GM12878 (cell line): ENCODE measurements at regions not wholly inside any gene's neighbourhood (a gene's known extent, or its start where the extent isn't known, plus 50 kb on each side); places are given as distances from the start of the nearest gene placed in this dataset.
A peak's percentile ranks its signal among the peaks of the same experiment; 100 is the strongest.
"Not testable (repeated sequence)": the region's sequence is repeated elsewhere in the genome, so short reads cannot be mapped to it uniquely, and the experiment has no call there.

ENCODE experiments used
- ATAC-seq: fragments of 200-7000 bp; cut with Tn5 transposase; 3 replicates; pipeline ENCODE4 v1.9.1; 2020; ENCODE audit warnings: mild to moderate bottlenecking, moderate library complexity
- BruUV-seq: library from RNA; stranded (reverse); fragments of 400-500 nt; replicated peaks from 2 replicates; lab custom pipeline; 2021; lab: Mats Ljungman, UMichigan
- CTCF ChIA-PET: fragments of 300-600 bp; sonication (Branson Sonifier 250); formaldehyde crosslinking; extraction: SDS; loops from one replicate; lab custom pipeline; 2021; ENCODE audit warnings: inconsistent platforms; lab: Yijun Ruan, JAX
- POLR2A ChIA-PET: fragments of 350-600 bp; formaldehyde crosslinking; extraction: SDS; loops from one replicate; lab custom pipeline; 2021; ENCODE audit warnings: inconsistent platforms; lab: Charles Lee
- RAD21 ChIA-PET: fragments of 300-600 bp; sonication (Branson Sonifier 250); formaldehyde crosslinking; loops from one replicate; lab custom pipeline; 2023; ENCODE audit warnings: antibody characterized with exemption; ENCODE audit not compliant: unreplicated experiment; lab: Charles Lee
- SMC1A ChIA-PET: fragments of 300-600 bp; sonication (Branson Sonifier 250); formaldehyde crosslinking; loops from one replicate; lab custom pipeline; 2023; ENCODE audit not compliant: unreplicated experiment, uncharacterized antibody; lab: Charles Lee
- DNase-seq: peaks from one replicate; pipeline ENCODE4 v3.0.0-alpha.2; 2011; ENCODE audit warnings: low read depth, low spot score
- FAIRE-seq: peaks from 3 replicates; lab custom pipeline; 2011; peaks lifted over from hg19 to GRCh38; lab: Jason Lieb, UNC
- H2AFZ ChIP-seq: 2 replicates; pipeline ENCODE4 v1.6.0; 2011; ENCODE audit warnings: low read depth, low read length, control low read depth; ENCODE audit not compliant: control insufficient read depth
- H3K27ac ChIP-seq: 2 replicates; pipeline ENCODE4 v1.5.1; 2011; ENCODE audit warnings: control low read depth; ENCODE audit not compliant: control insufficient read depth, insufficient read depth
- H3K27me3 ChIP-seq, 2 experiments: replicated peaks in 1 of 2; 2 replicates each; pipeline versions ENCODE4 v1.6.0 to v1.6.1; 2011; ENCODE audit warnings: low read length in 1 of 2; ENCODE audit not compliant: control insufficient read depth in 2 of 2, insufficient read depth in 2 of 2
- H3K36me3 ChIP-seq, 2 experiments: 2 replicates each; pipeline ENCODE4 v1.5.1; 2011; ENCODE audit warnings: low read length in 1 of 2; ENCODE audit not compliant: control insufficient read depth in 2 of 2, insufficient read depth in 2 of 2
- H3K4me1 ChIP-seq: 2 replicates; pipeline ENCODE4 v1.6.1; 2011; ENCODE audit warnings: mild to moderate bottlenecking, low read length, moderate library complexity, mixed read lengths; ENCODE audit not compliant: control insufficient read depth, insufficient read depth
- H3K4me2 ChIP-seq: 2 replicates; pipeline ENCODE4 v1.6.0; 2011; ENCODE audit warnings: control low read depth; ENCODE audit not compliant: control insufficient read depth, insufficient read depth
- H3K4me3 ChIP-seq: fragments of 200-600 bp; sonication (generic); 2 replicates; pipeline ENCODE4 v1.5.1; 2016
- H3K79me2 ChIP-seq: 2 replicates; pipeline ENCODE4 v1.6.0; 2011; ENCODE audit warnings: low read length; ENCODE audit not compliant: control insufficient read depth, insufficient read depth
- H3K9ac ChIP-seq: 2 replicates; pipeline ENCODE4 v1.8.0; 2011; ENCODE audit warnings: low read length, control low read depth, mixed read lengths; ENCODE audit not compliant: control insufficient read depth, insufficient read depth
- H3K9me3 ChIP-seq: replicated peaks from 3 replicates; pipeline ENCODE4 v1.5.1; 2011; ENCODE audit warnings: mild to moderate bottlenecking, low read length; ENCODE audit not compliant: control insufficient read depth, insufficient read depth
- H4K20me1 ChIP-seq: 2 replicates; pipeline ENCODE4 v1.6.0; 2011; ENCODE audit not compliant: control insufficient read depth, insufficient read depth
- PML ChIP-seq: IDR thresholded peaks from 2 replicates; pipeline ENCODE4 v1.6.1; 2012; ENCODE audit warnings: low read length, inconsistent platforms
- WGBS: methylation state at CpG from one replicate; pipeline ENCODE4 v1.1.6; 2016; ENCODE audit warnings: low lambda C conversion rate; ENCODE audit not compliant: insufficient replicate concordance, insufficient coverage; ENCODE audit errors: missing lambda C conversion rate; 5-methylcytosine and 5-hydroxymethylcytosine counted together
- in situ Hi-C: fragments of 300-500 bp; cut with MboI; formaldehyde crosslinking; loops from 9 replicates; pipeline ENCODE4 v1.14.3; 2018; ENCODE audit warnings: mixed read lengths
- intact Hi-C: fragments of 100-400 bp; cut with micrococcal nuclease; formaldehyde crosslinking; loops from one replicate; pipeline ENCODE4 v1.14.2; 2022; ENCODE audit not compliant: unreplicated experiment
- TF ChIP-seq, protein P1 (sequence below): fragments of 450-650 bp; IDR thresholded peaks from 2 replicates; pipeline ENCODE4 v1.6.1; 2016; ENCODE audit warnings: mild to moderate bottlenecking

DNA sequence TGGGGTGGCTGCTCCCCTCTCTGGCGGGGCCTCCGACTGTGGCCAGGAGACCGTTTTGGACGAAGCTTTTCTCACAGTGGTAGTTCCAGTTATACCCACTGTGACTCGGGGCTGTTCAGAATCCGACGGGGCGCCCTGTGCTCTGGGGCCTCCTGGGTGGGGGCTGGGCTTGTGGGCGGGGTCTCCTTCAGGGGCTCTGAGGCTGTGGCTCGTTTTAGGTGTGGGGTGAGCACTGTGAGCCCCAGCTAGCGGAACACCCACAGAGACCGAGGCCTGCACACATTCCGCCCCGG is 383.4 kb downstream of the TMEM121 start:
- FAIRE-seq, H4K20me1 ChIP-seq, H3K9me3 ChIP-seq, intact Hi-C loops, POLR2A ChIA-PET, ATAC-seq, BruUV-seq, H3K4me1 ChIP-seq, RAD21 ChIA-PET, SMC1A ChIA-PET, H3K36me3 ChIP-seq, DNase-seq, H2AFZ ChIP-seq, H3K27me3 ChIP-seq, in situ Hi-C loops, CTCF ChIA-PET: not testable (repeated sequence)
- H3K27ac ChIP-seq: peak overlapping the region; percentile 70; the same call in 1 of the 2 replicates
- TF ChIP-seq PML: 0 out of 2 replicates have a peak, but pooled peaks have one; percentile 24
- WGBS: no CpG with 5 or more reads among the region's 14 CpGs
- peak overlapping the region; percentile 71 for H3K9ac ChIP-seq
- H3K79me2 ChIP-seq: peaks cover 72% of the 10 kb centered on the region
- peak overlapping the region; percentile 48; the same call in 1 of the 2 replicates for H3K4me2 ChIP-seq
- H3K4me3 ChIP-seq: peak overlapping the region; percentile 41; the same call in 1 of the 2 replicates

DNA sequence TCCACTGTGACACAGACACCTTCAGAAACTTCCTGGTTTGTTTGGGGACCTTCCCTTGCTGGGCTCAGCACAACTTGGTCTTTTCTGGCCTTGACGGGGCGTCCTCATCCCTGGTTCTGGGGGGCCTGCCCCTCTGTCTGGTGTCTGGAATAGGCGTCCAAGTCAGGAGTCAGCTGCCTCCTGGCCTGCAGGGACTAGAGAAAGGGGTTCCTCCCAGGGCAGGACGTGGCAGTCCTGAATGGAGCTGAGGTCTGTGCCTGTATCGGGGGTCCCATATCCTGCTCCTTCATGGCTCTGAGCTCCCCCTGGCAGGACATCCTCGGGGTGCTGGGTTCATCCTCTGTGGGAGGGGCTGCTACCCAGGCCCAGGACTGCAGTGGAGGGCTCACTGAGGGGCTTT is 384.0 kb downstream of the TMEM121 start:
- Histone ChIP-seq H3K36me3 (no peaks in the 10 kb centered on the region), H3K4me3 (peak overlapping the region; percentile 41; the same call in 1 of the 2 replicates), H3K27ac (peak overlapping the region; percentile 70), H3K4me1 (no peaks in the 10 kb centered on the region), H3K27me3 (no peaks in the 10 kb centered on the region), H2AFZ (no peak overlapping the region), H3K4me2 (peak overlapping the region; percentile 44), H3K9me3 (no peaks in the 10 kb centered on the region), H4K20me1 (no peaks in the 10 kb centered on the region), H3K79me2 (peaks cover 68% of the 10 kb centered on the region), H3K9ac (peak overlapping the region; percentile 50; the same call in 1 of the 2 replicates)
- RAD21 ChIA-PET: no interaction called here
- TF ChIP-seq, protein P1, sequence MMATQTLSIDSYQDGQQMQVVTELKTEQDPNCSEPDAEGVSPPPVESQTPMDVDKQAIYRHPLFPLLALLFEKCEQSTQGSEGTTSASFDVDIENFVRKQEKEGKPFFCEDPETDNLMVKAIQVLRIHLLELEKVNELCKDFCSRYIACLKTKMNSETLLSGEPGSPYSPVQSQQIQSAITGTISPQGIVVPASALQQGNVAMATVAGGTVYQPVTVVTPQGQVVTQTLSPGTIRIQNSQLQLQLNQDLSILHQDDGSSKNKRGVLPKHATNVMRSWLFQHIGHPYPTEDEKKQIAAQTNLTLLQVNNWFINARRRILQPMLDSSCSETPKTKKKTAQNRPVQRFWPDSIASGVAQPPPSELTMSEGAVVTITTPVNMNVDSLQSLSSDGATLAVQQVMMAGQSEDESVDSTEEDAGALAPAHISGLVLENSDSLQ: no peak
- ATAC-seq: no peak
- SMC1A ChIA-PET: no interaction called here
- intact Hi-C loops (no loop called here), in situ Hi-C loops (no loop called here)
- POLR2A ChIA-PET: no interaction called here
- CTCF ChIA-PET: no interaction called here
- DNase-seq: no peak
- no peak for FAIRE-seq
- no CpG with 5 or more reads among the region's 6 CpGs for WGBS
- no TSS peak for BruUV-seq
